Inflammatory macrophage treated with lipopolysaccharide for 4 hours (primary cell): ENCODE measurements at regions not wholly inside any gene's neighbourhood (a gene's known extent, or its start where the extent isn't known, plus 50 kb on each side); places are given as distances from the start of the nearest gene placed in this dataset.
"Not testable (repeated sequence)": the region's sequence is repeated elsewhere in the genome, so short reads cannot be mapped to it uniquely, and the experiment has no call there.

Source experiments
- DNase-seq: peaks from one replicate; pipeline ENCODE4 v3.0.0-alpha.2; 2020

DNA sequence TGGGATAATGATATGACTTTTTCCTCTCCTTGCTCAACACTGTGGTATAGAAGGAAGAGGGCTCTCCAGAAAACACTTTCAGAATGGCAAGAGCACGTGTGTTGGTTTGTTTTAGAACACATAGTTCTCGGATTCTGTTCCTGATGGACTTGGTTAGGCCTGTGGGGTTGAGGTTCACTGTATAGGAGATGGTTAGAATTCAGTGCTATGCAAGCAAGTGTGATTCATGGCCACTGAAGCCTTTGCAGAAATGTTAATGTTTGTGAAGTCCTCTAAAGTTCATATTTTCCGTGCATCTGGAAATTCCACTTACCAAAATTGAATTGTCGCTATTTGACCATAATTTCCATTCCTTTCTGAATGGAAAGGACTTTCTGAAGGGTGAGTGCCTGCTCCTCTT is 233.2 kb upstream of the DDHD1 start:
- no peak for DNase-seq

DNA sequence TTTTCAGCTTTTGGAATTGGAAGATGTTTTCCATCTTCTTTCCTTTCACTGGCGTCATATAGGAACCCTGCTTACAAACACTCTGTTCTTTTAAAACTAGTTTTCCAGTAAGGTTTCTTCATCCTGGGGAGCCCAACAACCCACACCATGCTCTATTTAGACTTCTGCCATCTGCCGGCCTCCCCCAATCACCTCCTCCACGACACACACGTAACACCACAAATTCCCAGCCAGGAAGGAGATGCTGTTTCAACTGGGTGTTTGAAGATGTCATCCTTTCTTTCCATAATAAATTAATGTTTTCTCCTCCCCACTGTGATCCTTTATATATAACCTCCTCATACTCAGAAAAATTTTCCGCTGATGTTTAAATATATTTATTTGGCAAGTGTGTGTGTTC is 231.4 kb upstream of the DDHD1 start:
- no peak for DNase-seq

DNA sequence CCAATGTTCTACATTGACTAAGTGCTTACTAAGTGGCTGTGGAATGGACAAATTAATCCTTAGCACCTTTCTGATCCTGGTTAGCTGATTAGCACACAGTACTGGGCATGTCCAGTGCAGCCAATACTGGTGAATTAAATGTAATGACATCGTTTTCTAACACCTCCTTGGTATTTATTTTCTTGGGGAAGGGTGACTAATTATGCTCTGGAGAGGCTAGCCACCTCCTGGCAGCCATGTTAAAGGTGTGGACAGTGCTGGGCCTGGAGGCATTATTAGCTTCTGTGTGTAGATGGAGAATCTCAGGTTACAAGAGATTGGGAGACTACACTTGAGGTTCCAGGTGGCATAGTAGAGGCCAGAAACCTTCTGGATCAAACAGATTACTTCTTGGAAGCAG is 230.9 kb upstream of the DDHD1 start:
- DNase-seq = no peak

DNA sequence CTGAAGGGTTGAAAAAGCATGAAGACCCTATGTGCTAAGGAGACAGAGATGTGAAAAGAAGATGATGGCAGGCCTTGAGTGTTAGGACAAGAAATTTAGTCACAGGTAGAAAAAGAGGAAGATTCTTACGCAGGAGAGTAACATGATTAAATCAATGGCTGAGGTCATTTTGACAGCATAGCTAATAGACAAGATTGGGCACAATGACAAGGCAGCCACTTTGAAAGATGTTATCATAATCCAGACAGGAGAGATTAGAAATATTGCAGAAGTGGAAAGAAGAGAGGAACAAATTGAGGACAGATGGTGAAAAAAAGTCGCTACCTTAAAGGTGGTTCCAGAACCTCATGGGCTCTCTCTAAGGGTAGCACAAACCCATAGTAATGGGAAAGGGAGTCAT is 228.8 kb upstream of the DDHD1 start:
- DNase-seq = no peak

DNA sequence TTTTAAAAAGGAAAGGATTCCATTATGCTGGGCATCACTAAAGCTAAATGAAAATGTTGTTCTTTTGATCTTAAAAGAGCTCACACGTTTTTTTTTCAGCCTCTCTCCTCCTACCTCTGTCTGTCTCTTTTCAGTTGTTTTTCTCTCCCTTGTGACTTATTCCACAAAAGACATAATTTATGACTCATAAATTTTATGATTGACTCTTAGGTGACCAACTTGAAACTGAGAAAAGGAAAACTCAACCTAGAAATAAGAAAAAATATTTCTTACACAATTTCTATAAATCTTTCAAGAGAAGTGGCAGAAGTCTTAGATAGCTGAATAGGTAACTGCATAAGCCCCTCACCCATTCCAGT is 227.7 kb upstream of the DDHD1 start:
- DNase-seq = no peak

DNA sequence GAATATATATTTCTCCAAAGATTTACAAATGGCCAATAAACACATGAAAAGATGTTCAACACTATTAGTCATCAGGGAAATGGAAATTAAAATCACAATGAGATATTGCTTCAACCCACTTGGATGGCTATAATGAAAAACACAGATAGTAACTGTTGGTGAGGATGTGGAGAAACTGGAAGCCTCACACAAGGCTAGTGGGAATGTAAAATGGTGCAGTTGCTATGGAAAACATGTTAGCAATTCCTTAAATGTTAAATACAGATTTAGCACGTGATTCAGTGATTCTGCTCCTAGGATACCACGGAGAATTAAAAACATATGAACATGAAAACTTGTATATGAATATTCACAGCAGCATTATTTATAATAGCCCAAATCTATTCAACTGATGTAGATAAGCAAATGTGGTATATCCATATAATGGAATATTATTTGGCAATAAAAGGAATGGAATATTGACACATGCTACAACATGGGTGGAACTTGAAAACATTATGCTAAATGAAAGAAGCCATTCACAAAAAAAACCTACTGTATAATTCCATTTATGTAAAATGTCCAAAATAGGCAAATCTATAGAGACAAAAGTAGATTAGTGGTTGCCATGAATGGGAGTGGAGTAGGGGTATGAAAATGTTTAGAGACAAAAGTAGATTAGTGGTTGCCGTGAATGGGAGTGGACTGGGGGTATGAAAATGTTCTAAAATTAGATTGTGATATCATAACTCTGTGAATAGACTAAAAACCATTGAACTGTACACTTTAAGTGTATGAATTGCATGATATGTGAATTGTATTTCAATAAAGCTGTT is 227.1 kb upstream of the DDHD1 start:
- no peak for DNase-seq

DNA sequence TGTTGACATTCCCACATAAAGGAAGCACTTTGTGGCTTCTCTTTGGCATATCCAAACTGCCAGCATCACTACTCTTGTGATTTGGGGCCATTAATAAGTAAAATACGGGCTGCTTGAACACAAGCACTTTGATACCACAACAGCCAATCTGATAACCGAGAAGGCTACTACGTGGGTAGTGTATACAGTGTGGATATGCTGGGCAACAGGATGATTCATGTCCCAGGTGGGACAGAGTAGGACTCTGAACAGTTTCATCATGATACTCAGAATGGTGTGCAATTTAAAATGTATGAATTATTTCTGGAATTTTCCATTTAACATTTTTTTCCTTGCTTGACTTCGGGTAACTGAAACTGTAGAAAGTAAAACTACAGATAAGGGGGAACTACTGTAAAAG is 225.0 kb upstream of the DDHD1 start:
- DNase-seq = no peak

DNA sequence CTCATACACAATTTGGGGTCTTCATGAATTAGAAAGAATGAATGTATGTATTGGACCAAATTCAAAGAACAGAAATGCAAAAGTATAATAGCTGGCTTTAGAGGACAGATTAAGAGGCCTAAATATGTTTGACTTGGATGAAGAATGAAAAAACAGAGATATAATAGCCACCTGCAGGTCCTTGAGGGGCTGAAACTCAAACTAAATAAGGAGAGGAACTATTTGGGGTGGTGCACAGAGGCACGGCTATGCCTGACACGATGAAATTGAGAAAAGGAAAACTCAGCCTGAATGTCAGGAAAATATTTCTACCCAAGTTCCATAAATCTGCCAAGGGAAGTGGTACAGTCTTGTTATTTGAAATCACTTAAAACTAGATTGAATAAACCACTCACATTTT is 222.9 kb upstream of the DDHD1 start:
- DNase-seq = no peak

DNA sequence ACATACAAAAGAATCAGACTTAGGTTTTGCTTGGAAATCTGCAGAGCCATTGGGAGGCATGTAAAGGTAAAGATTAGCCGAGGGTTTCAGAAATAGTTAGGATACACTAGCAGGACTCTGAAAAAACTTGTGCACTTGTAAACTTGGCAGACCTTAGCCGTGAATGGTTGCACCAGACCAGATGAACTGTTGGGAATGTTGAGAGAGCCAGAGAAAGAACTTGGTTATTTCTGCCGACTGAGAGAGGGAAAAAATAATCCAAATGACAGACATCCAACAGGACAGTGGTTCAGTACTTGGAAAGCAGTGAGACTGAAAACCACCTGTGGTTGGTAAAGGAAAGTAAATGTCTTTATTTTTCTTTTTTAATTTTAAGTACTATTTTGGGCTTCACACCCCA is 222.5 kb upstream of the DDHD1 start:
- no peak for DNase-seq

DNA sequence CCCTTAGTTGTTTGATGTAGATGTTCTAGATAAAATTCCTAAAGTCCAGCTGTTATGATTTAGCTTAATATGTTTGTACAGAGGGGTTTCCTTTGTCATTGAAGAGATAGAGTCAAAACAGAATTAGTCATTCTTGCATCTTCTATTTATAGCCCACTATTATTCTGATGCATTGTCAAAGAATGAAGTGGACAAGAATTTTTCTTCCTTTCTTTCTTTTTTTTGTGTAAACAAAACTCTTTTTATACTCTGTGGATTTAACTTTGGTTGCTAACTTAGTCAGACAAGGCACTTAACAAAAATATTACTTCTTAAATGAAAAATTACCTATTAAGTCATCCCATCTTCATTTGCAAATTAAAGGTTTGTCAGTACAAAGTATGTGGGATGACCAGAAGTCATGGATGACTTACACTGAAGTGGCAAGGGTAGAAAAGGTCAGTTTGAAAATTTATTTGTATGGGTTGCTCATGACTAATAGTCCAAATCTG is 215.6 kb upstream of the DDHD1 start:
- DNase-seq = no peak

DNA sequence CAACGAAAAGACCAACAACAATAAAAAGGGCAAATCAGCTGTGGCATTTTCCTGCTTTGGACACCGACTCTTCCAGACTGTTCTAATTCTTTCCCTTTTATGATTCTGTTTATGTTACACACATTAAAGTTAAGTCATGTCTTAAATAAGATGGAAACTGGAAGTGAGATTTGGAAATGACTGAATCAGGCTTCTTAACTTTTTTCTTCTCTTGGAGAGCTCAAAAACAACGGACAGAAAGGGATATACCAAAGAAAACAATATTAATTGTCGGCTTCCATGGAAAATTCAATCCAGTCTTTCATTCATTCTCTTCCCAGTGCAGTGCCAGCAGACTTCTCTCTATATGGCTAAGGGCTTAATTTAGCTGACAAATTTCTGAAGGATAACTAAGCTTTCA is 214.9 kb upstream of the DDHD1 start:
- no peak for DNase-seq

DNA sequence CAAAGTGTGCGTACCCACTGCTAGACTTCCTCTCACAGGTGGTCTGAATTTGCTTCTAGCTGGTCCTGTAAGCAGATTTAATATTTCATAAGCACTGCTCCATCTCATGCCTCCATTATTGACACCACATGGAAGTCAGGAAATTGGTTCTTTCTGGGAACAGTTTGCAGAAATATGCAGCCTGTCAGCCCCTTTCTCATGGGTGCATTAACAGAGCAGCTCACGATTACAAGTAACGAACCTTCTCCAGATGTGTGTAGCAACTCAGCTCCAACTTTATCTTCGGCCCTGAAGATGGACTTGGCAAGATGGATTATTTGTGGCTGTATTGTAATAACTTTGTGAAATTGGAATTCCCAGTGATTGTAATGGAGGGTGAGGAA is 214.5 kb upstream of the DDHD1 start:
- no peak for DNase-seq

DNA sequence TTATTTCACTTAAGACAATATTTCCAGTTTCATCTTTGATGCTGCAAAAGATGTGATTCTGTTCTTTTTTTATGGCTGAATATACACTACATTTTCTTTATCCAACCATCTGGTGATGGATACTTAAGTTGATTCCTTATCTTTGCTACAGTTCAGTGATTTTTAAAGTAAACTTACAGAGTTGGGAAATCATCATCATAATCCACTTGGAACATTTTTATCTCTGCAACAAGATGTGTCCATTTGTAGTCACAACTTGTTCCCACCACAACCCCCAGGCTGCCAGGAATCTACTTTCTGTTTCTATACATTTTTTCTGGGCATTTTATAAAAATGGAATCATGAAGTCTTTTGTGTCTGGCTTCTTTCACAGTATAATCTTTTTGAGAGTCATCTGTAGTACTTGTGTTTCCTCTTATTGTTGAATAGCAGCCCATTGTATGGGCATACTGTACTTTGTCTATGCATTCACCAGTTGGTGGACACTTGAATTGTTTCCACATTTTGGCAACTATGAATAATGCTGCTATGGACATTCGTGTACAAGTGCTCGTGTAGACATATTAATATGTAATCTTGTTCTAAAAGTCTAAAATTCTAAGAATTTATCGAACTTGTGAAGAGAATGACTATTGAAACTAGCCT is 212.5 kb upstream of the DDHD1 start:
- no peak for DNase-seq

DNA sequence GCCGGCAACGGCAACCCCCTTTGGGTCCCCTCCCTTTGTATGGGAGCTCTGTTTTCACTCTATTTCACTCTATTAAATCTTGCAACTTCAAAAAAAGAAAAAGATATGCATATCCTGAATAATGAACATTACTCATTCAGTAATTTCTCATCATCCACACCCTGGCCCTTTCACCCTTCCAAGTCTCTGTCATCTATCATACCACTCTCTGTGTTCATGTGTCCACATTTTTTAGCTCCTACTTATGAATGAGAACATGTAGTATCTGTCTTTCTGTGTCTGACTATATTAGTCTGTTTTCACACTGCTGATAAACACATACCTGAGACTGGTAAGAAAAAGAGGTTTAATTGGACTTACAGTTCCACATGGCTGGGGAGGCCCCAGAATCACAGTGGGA is 209.8 kb upstream of the DDHD1 start:
- DNase-seq = not testable (repeated sequence)

DNA sequence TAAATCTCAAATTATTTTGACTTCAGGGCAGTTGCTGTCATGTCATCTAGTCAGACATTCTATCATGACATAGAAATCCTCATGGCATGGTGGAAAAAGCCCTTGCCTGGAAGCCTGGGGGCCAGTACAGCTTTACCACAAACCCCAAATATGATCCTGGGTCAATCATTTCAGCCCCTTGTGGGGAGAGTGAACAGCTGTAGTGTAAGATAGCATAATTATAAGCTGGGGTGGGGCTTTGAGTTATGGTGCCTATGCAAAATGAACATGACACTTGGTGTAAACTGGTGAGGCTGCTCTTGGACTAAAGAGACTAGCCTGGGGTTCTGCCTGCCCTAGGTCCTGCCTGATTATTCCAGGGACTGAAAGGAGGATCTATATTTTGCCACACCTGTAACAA is 207.7 kb upstream of the DDHD1 start:
- no peak for DNase-seq

DNA sequence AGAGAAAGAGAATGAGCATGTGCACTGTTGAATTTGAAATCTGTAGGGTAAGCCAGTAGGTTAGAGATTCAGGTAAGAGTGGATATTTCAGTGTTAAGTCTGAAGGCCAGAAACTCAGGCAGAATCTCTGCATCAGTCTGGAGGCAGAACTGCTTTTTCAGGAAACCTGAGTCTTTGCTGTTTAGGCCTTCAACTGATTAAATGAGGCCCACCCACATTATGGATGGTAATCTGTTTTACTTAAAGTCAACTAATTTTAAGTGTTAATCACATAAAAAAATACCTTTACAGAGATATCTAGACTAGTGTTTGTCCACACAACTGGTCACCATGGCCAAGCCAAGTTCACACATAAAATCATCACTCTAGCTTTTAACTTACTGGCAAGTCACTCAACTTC is 205.0 kb upstream of the DDHD1 start:
- DNase-seq = no peak

DNA sequence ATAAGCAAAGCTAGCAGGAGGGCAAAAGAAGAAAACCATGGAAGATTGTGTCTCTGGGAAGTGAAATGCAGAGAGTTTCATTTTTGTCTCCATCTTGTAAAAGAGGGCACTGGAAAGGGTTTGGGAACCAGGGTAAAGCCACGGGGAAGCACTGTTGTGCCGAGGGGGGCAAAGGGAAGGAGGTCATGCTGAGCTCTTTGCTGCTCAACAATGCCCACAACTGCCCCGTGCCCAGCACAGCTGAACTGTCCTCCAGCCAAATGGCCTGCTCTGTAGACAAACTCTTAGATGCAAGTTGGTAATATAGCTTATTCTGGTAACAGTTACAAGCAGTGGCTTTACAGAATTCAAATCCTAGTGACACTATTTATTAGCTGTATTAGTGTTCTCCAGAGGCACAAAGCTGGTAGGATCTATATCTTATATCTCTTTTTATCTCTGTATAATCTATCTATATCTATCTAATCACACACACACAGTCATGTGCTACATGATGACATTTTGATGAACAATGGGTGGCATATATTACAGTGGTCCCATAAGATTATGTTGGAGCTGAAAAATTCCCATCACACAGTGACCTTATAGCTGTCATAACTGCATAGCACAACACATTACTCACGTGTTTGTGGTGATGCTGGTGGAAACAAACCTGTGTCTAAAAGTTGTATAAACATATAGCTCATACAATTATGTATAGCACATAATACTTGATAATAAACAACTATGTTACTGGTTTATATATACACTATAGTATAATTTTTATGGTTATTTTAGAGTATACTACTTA is 203.4 kb upstream of the DDHD1 start:
- DNase-seq = no peak

DNA sequence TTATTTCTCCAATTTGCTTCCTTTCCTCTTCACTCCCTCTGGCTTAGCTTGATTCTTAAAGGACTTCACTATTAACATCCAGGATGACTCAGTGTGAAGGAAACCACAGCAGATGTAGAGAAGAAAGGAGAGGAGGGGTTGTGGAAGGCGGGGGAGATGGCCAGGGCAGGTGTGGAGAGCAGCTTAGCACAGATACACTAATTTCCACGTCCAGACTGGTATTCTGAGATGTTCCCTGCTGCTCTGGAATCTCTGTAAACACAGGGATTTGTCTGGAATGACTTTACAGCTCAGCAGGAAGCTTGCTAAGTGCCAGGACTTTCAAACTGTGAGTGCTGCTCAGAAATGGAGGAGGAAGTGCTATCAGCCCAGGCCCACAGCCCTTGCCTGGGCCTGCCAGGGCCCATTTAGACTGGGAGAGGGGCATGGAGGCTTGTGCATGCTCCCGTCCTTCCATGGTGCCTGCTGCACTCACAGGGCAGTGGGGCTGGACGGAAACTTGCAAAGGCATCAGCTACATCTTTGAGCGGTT is 202.5 kb upstream of the DDHD1 start:
- no peak for DNase-seq

DNA sequence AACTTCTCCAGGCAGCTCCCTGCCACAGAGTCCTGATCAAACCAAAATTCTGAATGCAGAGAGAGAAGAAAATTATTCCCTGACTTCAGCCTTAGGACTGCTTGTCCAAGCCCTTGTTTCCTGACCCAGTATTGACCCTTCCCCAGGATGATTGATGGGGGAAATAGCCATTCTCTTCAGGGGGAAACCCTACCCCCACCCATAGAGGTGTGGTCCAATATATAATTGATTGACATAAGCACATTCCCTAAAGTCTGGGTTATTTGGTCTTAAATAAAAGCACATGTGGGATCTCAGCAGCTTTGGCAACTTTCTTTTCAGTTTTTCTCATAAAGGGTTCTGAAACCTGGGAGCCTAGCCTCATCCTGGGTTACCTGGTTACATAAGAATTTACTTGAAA is 201.2 kb upstream of the DDHD1 start:
- no peak for DNase-seq

DNA sequence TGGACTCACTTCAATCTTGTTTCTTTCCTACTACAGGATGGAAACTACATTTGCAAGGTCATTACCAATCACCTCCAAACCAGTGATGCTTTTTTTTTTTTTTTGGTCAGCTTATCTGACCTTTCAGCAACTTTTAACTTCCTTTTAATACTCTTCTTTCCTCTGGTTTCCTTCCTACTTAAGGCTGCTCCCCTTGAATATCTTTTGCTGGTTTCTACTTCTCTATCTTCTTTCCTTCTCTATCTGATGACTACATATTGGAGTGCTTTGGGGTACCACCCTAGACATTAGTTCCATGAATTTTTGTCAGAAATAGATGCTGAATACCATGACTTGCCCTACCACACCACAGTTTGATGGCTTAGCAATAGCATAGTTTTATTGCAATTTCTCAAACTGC is 197.7 kb upstream of the DDHD1 start:
- DNase-seq = no peak

DNA sequence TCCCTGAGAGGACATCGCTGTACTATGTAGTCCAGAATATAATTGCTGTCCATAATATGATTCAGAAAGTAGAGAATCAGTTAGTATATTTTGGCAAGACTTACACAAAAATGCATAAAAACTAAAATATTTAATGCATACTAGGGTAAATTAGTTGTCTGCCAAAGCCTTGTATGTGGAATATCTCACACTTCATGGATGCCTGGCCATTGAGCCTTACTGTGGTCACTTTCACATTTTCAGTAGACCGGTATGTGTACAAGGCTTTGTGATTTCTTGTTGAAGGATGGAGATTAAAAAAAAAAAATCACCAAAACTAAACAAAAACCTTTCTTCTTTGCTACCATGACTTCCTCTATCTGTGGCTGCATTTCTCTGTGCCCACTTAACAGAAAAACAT is 197.3 kb upstream of the DDHD1 start:
- DNase-seq = no peak

DNA sequence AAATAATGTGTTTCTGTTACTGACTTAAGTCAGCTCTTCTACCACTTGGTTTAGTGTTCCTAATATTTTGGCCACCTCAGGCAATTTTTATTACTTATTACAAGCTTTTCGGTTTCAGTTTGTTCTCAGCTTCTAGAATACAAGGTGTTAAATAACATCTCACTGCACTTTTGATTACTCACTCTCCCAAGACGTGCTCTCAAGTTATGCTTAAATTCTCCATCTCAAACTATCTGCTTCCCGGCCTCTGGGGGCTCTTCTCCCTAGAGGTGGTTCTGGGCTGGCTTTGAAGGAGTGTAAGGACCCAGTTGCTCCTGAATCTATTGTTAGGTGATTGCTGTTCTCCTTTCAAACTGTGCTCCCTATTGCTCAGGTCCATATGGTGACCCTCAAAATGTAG is 193.9 kb upstream of the DDHD1 start:
- DNase-seq = no peak

DNA sequence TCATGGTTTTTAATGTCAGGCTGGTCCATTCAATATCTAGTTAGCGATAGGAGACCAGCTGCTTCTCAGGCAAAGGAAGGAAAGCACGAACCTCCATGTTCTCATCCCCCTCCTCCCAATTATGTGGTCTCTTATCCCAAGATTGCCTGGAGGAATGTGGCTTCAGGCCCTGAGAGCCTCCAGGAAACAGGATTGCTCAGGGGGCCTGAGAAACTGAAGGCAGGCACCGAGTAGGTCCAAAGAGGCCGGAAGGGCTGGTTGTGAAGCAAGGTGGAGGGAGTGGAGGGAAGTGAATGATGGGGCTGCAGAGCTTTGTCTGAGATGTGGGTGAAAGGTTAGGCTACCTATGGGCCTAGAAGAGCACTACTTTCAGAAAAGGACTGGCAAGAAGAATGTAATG is 188.2 kb upstream of the DDHD1 start:
- no peak for DNase-seq

DNA sequence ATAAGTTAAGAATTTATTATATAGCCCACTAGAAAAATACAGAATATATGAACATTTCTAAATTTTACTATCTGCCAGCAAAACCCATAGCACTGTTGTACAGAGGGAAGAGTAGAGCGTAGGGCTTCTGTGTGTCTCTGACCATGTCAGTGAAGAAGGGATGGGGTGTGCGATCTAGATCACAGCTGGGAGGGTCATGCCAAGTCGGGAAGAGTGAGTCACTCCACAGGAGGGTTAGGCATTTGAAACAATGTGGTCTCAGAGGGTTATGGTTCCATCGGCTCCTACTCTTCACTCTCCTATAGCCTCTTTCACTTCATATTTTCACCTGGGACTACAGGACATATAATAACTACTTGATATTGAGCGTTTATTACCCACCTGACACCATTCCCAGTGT is 185.1 kb upstream of the DDHD1 start:
- DNase-seq = no peak
